ENCODE measurements at regions not wholly inside any gene's neighbourhood (a gene's known extent, or its start where the extent isn't known, plus 50 kb on each side); places are given as distances from the start of the nearest gene placed in this dataset.

DNA sequence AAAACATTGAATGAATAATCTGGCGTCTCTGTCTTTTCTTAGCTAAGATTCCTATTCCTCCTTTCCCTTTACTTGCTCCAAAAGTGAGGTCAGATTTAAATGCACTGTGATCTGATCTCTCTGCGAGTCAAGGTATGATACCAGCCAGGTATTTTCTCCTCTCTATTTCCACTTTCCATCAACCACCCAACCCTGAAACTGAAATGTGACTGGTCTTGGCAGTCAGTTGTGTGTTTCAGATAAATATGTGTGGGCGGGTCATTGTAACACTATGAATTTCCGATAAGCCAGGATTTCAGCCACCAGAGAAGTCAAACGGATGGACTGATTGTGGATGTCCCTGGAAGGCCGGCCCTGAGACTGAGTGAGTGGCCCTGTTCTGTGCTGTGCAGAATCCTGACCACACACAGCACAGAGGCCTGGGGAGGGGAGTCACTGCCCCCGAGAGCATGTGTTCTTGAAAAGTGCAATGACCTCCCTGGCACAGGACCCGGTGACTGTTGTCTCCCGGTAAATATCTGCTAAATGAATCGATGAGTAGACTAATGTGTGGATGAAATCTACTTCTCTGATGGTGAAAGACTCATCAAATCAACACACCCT is 612.5 kb upstream of the TMEM132C start:
- DNase-seq = no peak

GRCh38 chr12:127655691-127656090 is 611.3 kb upstream of the TMEM132C start:
- TF ChIP-seq, protein P1, sequence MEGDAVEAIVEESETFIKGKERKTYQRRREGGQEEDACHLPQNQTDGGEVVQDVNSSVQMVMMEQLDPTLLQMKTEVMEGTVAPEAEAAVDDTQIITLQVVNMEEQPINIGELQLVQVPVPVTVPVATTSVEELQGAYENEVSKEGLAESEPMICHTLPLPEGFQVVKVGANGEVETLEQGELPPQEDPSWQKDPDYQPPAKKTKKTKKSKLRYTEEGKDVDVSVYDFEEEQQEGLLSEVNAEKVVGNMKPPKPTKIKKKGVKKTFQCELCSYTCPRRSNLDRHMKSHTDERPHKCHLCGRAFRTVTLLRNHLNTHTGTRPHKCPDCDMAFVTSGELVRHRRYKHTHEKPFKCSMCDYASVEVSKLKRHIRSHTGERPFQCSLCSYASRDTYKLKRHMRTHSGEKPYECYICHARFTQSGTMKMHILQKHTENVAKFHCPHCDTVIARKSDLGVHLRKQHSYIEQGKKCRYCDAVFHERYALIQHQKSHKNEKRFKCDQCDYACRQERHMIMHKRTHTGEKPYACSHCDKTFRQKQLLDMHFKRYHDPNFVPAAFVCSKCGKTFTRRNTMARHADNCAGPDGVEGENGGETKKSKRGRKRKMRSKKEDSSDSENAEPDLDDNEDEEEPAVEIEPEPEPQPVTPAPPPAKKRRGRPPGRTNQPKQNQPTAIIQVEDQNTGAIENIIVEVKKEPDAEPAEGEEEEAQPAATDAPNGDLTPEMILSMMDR (IDR thresholded peaks at IDR 0.05) = no peak
- no peaks in the 10 kb centered on the region for H3K27me3 ChIP-seq
- no peak overlapping the region for H3K4me3 ChIP-seq
- H3K9me3 ChIP-seq = no peaks in the 10 kb centered on the region
- intact Hi-C loops (cut with DNase I) = no loop called here
- H3K27ac ChIP-seq = no peak overlapping the region
- no peaks in the 10 kb centered on the region for H3K36me3 ChIP-seq
- ATAC-seq = no peak
- no peak for DNase-seq
- H3K4me1 ChIP-seq = no peaks in the 10 kb centered on the region

More for the DNA sequence above, 612.5 kb upstream of the TMEM132C start:
- TF ChIP-seq, protein P1 (IDR thresholded peaks at IDR 0.05) = no peak
- Histone ChIP-seq H3K4me1 (no peaks in the 10 kb centered on the region), H3K27me3 (no peaks in the 10 kb centered on the region), H3K9me3 (no peaks in the 10 kb centered on the region), H3K4me3 (no peak overlapping the region), H3K36me3 (no peaks in the 10 kb centered on the region), H3K27ac (no peak overlapping the region)
- no peak for ATAC-seq
- intact Hi-C loops (cut with DNase I) = no loop called here

- ATAC-seq (no peak), DNase-seq (no peak)
- no peak overlapping the region for H3K27ac ChIP-seq
- no peaks in the 10 kb centered on the region for H3K36me3 ChIP-seq
- TF ChIP-seq, protein P1 (IDR thresholded peaks at IDR 0.05) = no peak
- intact Hi-C loops (cut with DNase I) = no loop called here
- H3K4me3 ChIP-seq = no peak overlapping the region
- no peaks in the 10 kb centered on the region for H3K9me3 ChIP-seq
- H3K4me1 ChIP-seq = no peaks in the 10 kb centered on the region
- no peaks in the 10 kb centered on the region for H3K27me3 ChIP-seq
Observed at GRCh38 chr12:127656266-127656665, 610.7 kb upstream of the TMEM132C start.

- ATAC-seq (no peak), DNase-seq (no peak)
- no peaks in the 10 kb centered on the region for H3K27me3 ChIP-seq
- no peaks in the 10 kb centered on the region for H3K4me1 ChIP-seq
- intact Hi-C loops (cut with DNase I) = no loop called here
- H3K36me3 ChIP-seq = no peaks in the 10 kb centered on the region
- H3K27ac ChIP-seq = no peak overlapping the region
- H3K9me3 ChIP-seq = no peaks in the 10 kb centered on the region
- TF ChIP-seq, protein P1 (IDR thresholded peaks at IDR 0.05) = no peak
- H3K4me3 ChIP-seq = no peak overlapping the region
Observed at GRCh38 chr12:127657036-127657435, 609.9 kb upstream of the TMEM132C start.

DNA sequence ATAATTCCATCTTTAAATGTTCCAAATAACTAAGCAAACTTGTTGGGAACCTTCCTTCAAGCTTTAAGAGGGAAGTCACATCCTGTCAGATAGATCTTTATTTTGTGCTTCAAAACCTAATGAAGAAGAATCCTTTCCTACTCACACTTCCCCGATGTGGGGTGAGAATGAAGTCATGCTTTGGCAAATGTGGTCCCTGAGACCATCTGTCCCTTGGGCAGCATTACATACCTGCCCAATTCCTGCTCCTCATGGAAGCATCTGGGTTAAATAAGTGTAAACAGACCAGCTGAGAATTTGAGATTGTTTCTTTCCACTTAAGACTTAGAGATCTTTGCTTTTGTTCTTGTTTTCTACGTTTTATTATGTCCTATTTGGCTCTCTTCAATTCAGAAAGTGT is 606.0 kb upstream of the TMEM132C start:
- DNase-seq = no peak
- intact Hi-C loops (cut with DNase I) = no loop called here
- TF ChIP-seq, protein P1 (IDR thresholded peaks at IDR 0.05) = no peak
- Histone ChIP-seq H3K4me3 (no peak overlapping the region), H3K36me3 (no peaks in the 10 kb centered on the region), H3K27me3 (peaks cover 3% of the 10 kb centered on the region), H3K4me1 (no peaks in the 10 kb centered on the region), H3K9me3 (no peaks in the 10 kb centered on the region), H3K27ac (no peak overlapping the region)
- ATAC-seq = no peak

DNA sequence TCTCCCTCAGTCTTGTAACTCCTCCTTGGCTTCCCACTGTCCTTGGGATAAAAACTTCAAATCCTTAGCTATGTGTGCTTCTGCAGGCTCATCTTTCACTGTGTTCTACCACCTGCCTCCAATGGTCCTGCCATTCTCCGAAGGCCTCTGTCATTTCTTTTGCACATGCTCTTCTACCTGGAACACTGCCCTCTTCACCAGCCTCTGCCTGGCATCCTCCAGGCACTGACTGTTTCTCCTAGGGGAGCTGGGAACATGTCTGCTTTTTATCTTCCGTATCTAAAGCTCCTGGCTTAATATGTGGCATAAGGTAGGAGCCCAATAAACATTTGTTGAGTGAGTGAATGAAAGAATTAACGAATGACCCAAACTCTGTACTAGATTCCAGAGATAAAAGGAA is 603.3 kb upstream of the TMEM132C start:
- no peaks in the 10 kb centered on the region for H3K9me3 ChIP-seq
- no peak for ATAC-seq
- no peak for DNase-seq
- peaks cover 3% of the 10 kb centered on the region for H3K27me3 ChIP-seq
- H3K4me3 ChIP-seq = no peak overlapping the region
- H3K36me3 ChIP-seq = no peaks in the 10 kb centered on the region
- TF ChIP-seq, protein P1 (IDR thresholded peaks at IDR 0.05) = no peak
- H3K4me1 ChIP-seq = no peaks in the 10 kb centered on the region
- intact Hi-C loops (cut with DNase I) = no loop called here
- no peak overlapping the region for H3K27ac ChIP-seq

Measured in upper lobe of right lung (tissue), 1 donor.